ENCODE measurements at regions not wholly inside any gene's neighbourhood (a gene's known extent, or its start where the extent isn't known, plus 50 kb on each side); places are given as distances from the start of the nearest gene placed in this dataset.
"Not testable (repeated sequence)": the region's sequence is repeated elsewhere in the genome, so short reads cannot be mapped to it uniquely, and the experiment has no call there.

GRCh38 chr15:46091860-46092450 is 457.1 kb downstream of the SQOR start:
- no peak overlapping the region for H3K27ac ChIP-seq
- no peak for TF ChIP-seq CTCF (IDR thresholded peaks at IDR 0.05)
- DNase-seq (ENCODE audit: low spot score) = no peak

GRCh38 chr15:46098006-46098405 is 463.2 kb downstream of the SQOR start:
- not testable (repeated sequence) for H3K27ac ChIP-seq; DNase-seq (ENCODE audit: low spot score); H3K4me3 ChIP-seq

More at GRCh38 chr15:46091860-46092450, 457.1 kb downstream of the SQOR start:
- no peak overlapping the region for H3K4me3 ChIP-seq

DNA sequence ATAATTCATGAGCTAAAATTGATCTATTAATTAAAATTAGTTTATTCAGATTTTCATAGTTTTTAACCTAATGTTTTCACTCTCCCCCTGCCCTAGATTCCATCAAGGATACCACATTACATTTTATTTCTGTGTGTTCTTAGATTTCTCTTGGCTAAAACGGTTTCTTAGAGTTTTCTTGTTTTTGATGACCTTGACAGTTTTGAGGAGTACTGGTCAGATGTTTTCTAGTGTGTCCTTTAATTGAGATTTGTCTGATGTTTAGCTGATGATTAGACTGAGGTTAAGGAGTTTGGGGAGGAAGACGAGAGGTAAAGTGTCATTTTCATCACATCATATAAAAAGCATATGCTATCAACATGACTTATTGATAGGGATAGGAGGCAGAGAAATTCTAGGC is 475.9 kb downstream of the SQOR start:
- H3K27ac ChIP-seq = no peak overlapping the region
- DNase-seq (ENCODE audit: low spot score) = no peak
- no peak for TF ChIP-seq CTCF (IDR thresholded peaks at IDR 0.05)
- H3K4me3 ChIP-seq = no peak overlapping the region

DNA sequence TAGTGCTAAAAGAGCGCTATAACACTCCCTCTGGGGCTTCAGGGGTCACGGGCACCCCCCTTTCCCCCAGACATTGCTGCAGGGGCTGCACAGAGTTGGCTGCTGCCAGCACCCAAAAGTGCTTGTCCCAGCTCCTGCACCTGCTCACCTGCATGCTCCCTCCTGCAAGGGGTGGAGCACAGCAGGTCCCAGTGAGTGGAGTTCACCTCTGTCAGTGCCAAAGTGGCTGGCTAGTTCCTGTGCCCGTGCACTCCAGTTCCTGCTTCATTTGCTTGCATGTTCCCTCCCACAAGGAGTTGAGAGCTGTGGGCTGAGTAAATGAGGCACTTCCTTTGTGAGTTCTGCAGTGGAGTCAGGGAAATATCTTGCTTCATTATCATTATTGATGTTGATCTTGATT is 476.9 kb downstream of the SQOR start:
- no peak for TF ChIP-seq CTCF (IDR thresholded peaks at IDR 0.05)
- Histone ChIP-seq H3K27ac (no peak overlapping the region), H3K4me3 (no peak overlapping the region)
- DNase-seq (ENCODE audit: low spot score) = no peak

DNA sequence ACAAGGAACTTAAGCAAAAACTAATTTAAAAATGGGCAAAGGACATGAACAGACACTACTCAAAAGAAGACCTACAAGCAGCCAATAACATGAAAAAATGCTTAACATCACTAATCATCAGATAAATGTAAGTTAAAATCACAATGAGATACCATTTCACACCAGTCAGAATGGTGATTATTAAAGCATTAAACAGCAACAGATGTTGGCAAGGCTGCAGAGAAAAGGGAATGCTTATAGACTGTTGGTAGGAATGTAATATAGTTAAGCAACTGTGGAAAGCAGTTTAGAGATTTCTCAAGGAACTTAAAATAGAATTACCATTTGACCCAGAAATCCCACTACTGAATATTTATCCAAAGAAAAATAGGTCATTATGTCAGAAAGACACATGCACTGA is 482.2 kb downstream of the SQOR start:
- TF ChIP-seq CTCF (IDR thresholded peaks at IDR 0.05) = no peak
- H3K27ac ChIP-seq = no peak overlapping the region
- H3K4me3 ChIP-seq = no peak overlapping the region
- DNase-seq (ENCODE audit: low spot score) = no peak

- DNase-seq (ENCODE audit: low spot score) = no peak
- TF ChIP-seq CTCF (IDR thresholded peaks at IDR 0.05) = no peak
- Histone ChIP-seq H3K4me3 (no peak overlapping the region), H3K27ac (no peak overlapping the region)
These were observed 485.9 kb downstream of the SQOR start for GRCh38 chr15:46120713-46121112.

- Histone ChIP-seq H3K27ac (no peak overlapping the region), H3K4me3 (no peak overlapping the region)
- no peak for TF ChIP-seq CTCF (IDR thresholded peaks at IDR 0.05)
- no peak for DNase-seq (ENCODE audit: low spot score)
These were observed 486.6 kb downstream of the SQOR start for GRCh38 chr15:46121441-46121840.

DNA sequence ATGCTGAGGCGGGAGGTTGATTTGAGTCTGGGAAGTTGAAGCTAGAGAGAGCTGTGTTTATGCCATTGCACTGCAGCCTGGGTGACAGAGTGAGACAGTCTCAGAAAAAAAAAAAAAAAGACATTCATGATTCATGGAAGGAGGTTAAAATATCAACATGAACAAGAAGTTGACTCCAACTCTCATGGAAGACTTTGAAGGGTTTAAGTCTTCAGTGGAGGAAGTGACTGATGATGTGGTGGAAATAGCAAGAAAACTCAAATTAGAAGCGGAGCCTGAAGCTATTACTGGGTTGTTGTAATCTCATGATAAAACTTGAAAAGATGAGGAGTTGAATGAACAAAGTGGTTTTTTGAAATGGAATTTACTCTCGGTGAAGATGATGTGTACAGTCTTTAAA is 491.8 kb downstream of the SQOR start:
- Histone ChIP-seq H3K4me3 (no peak overlapping the region), H3K27ac (no peak overlapping the region)
- DNase-seq (ENCODE audit: low spot score) = no peak
- TF ChIP-seq CTCF (IDR thresholded peaks at IDR 0.05) = no peak

Measured in coronary artery (tissue), 2 donors.